Fibroblast of skin of scalp (primary cell): ENCODE measurements at regions not wholly inside any gene's neighbourhood (a gene's known extent, or its start where the extent isn't known, plus 50 kb on each side); places are given as distances from the start of the nearest gene placed in this dataset.

Experiments
- DNase-seq: peaks from one replicate; pipeline ENCODE4 v3.0.0-alpha.2; 2013

GRCh38 chr6:15872241-15873103 lies 209.6 kb upstream of the DTNBP1 start:
- DNase-seq = peak; percentile 72

GRCh38 chr6:15871276-15871675 lies 208.4 kb upstream of the DTNBP1 start:
- no peak for DNase-seq

GRCh38 chr6:15870333-15871043 lies 207.7 kb upstream of the DTNBP1 start:
- peak; percentile 35 for DNase-seq

GRCh38 chr6:15864708-15865062 lies 201.9 kb upstream of the DTNBP1 start:
- DNase-seq = no peak

GRCh38 chr6:15864038-15864707 lies 201.3 kb upstream of the DTNBP1 start:
- no peak for DNase-seq

GRCh38 chr6:15862810-15863209 lies 200.0 kb upstream of the DTNBP1 start:
- DNase-seq = no peak

- no peak for DNase-seq
Measured at GRCh38 chr6:15861486-15861885, 198.7 kb upstream of the DTNBP1 start.

- DNase-seq = peak; percentile 79
Measured at GRCh38 chr6:15854826-15855710, 192.2 kb upstream of the DTNBP1 start.

- no peak for DNase-seq
Measured at GRCh38 chr6:15854378-15854777, 191.6 kb upstream of the DTNBP1 start.

GRCh38 chr6:15853259-15853658 lies 190.4 kb upstream of the DTNBP1 start:
- DNase-seq = no peak

GRCh38 chr6:15852289-15852688 lies 189.5 kb upstream of the DTNBP1 start:
- no peak for DNase-seq

GRCh38 chr6:15849395-15849794 lies 186.6 kb upstream of the DTNBP1 start:
- DNase-seq = no peak

- no peak for DNase-seq
Measured at GRCh38 chr6:15845492-15845891, 182.7 kb upstream of the DTNBP1 start.

GRCh38 chr6:15843764-15844163 lies 180.9 kb upstream of the DTNBP1 start:
- no peak for DNase-seq

- DNase-seq = no peak
Measured at GRCh38 chr6:15843226-15843625, 180.4 kb upstream of the DTNBP1 start.

- DNase-seq = no peak
Measured at GRCh38 chr6:15842727-15843117, 179.9 kb upstream of the DTNBP1 start.

- no peak for DNase-seq
Measured at GRCh38 chr6:15841937-15842726, 179.3 kb upstream of the DTNBP1 start.

- no peak for DNase-seq
Measured at GRCh38 chr6:15839969-15840541, 177.2 kb upstream of the DTNBP1 start.

GRCh38 chr6:15837205-15837604 lies 174.4 kb upstream of the DTNBP1 start:
- no peak for DNase-seq

- no peak for DNase-seq
Measured at GRCh38 chr6:15832841-15833240, 170.0 kb upstream of the DTNBP1 start.

GRCh38 chr6:15829156-15829555 lies 166.3 kb upstream of the DTNBP1 start:
- no peak for DNase-seq
